GM21529 (cell line): ENCODE measurements at regions not wholly inside any gene's neighbourhood (a gene's known extent, or its start where the extent isn't known, plus 50 kb on each side); places are given as distances from the start of the nearest gene placed in this dataset.

Source experiments
- ATAC-seq: cut with Tn5 transposase; IDR thresholded peaks from one replicate; pipeline ENCODE4 v1.9.1; 2021; ENCODE audit not compliant: unreplicated experiment

- no peak for ATAC-seq
These were observed 375.7 kb downstream of the EIPR1 start for GRCh38 chr2:3001615-3002560.

GRCh38 chr2:3000968-3001367 lies 376.6 kb downstream of the EIPR1 start:
- no peak for ATAC-seq

- no peak for ATAC-seq
These were observed 377.5 kb downstream of the EIPR1 start for GRCh38 chr2:3000125-3000524.

DNA sequence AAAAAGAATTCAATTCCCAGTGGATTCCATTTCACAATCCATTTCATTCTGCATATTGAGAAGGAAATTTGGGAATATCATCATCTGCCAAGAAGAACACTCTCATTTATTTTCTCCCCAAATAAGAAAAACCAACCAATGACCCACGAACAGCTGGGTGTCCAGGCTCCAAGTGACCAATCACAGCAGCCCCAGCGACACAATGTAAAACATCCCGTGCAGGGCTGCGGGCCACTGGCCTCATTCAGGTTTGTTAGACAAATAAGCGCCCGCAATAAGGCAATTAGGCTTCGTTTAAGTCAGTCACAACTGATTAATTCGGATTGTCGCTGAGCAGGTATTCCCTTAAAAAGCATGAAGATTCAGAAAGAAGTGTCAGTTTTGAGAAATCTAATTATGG lies 378.6 kb downstream of the EIPR1 start:
- ATAC-seq = no peak

- no peak for ATAC-seq
These were observed 384.4 kb downstream of the EIPR1 start for GRCh38 chr2:2993172-2993692.

GRCh38 chr2:2992634-2993033 lies 385.0 kb downstream of the EIPR1 start:
- no peak for ATAC-seq

DNA sequence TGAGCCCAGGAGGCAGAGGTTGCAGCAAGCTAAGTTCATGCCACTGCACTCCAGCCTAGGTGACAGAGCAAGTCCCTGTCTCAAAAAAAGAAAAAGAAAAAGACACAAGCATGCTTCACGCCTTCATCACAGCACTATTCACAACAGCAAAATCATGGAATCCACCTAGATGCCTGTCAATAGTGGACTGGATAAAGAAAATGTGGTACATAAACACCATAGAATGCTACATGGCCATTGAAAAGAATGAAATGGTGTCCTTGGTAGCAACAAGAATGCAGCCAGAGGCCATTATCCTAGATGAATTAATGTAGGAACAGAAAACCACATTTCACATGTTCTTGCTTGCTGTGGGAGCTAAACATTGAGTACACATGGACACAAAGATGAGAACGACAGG lies 392.6 kb downstream of the EIPR1 start:
- no peak for ATAC-seq

- ATAC-seq = no peak
These were observed 396.6 kb downstream of the EIPR1 start for GRCh38 chr2:2981000-2981399.

- no peak for ATAC-seq
These were observed 402.6 kb downstream of the EIPR1 start for GRCh38 chr2:2974982-2975381.

GRCh38 chr2:2960441-2961133 lies 417.0 kb downstream of the EIPR1 start:
- no peak for ATAC-seq

DNA sequence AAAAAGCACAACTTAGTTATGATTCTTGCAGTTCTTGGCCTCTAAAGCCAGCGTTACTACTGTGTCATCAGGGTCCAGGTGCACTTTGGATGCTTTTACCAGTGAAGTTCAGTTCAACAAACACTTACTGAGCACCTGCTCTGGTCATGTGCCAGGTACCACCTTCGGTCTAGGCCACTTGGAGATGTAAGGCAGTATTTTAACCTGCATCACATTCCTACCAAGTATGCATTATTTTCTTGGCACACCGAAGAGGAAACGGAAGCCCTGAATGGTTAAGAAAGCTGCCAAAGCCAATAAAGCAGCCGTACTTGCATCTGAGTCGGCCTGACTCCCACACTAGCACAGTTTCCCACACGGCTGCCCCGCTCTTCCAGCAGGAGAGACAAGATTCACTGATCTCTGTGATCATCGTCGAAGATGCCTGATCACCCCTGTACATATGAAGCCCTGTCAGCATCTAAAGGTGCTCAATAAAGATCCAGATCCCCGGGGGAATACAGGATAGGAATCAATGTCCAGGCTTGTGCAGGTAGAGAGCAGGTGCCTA lies 427.1 kb downstream of the EIPR1 start:
- ATAC-seq = no peak

GRCh38 chr2:2947406-2947805 lies 430.2 kb downstream of the EIPR1 start:
- no peak for ATAC-seq

DNA sequence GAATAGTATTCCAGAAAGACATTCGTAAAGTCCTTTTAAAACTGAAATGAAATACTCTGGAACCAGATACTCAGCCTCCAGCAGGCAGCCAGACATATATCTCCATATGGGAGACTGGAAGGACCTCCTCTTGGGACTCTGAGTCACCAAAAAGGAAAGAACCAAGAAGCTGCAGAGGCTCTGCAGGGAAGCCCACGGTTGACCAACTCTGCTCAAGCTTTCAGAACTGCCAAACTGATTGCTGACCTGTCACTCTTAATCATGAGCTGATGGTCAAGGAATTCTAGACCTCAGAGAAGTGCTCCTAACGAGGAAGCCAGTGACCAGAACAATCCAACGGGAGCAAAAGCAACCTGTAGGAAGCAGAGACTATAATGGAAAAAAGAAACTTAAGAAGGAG lies 434.7 kb downstream of the EIPR1 start:
- ATAC-seq = no peak

- ATAC-seq = no peak
These were observed 435.4 kb downstream of the EIPR1 start for GRCh38 chr2:2942225-2942624.

GRCh38 chr2:2941205-2941604 lies 436.4 kb downstream of the EIPR1 start:
- no peak for ATAC-seq

DNA sequence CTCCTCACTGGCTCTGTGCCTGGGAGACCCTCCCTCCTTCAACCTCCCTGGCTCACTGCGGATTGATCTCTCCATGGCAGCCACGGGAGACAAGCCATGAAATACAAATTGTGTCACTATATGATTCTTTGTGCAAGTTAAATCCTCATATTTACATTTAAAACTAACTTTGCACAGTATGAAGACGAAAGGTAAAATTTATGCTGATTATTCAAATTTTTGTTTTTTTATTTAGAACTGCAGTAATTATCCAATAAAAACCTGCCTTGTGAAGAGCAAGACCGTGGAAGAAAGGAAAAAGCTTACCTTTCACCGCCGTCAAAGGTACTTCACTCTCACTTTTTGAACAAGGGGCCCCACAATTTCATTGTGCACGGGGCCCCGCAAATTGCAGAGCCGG lies 436.9 kb downstream of the EIPR1 start:
- no peak for ATAC-seq

DNA sequence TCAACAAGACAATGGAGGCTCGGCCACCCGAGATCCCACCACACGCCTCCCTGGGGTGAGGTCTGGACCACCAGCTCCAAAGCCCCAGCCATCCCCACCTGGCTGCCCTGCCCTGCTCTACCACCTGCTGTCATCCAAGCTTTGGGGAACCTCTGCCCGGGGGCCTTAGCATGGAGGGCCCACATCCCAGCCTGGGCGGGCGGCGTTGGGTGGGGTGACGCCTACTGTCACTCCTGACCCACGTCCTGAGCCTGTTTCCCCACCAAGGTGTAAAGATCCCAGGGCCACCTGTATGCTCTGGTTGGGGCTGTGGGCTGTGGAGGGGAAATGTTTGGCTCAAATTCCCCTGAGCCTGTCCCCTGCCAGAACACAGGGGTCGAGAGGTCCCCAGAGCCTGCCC lies 437.6 kb downstream of the EIPR1 start:
- ATAC-seq = no peak

DNA sequence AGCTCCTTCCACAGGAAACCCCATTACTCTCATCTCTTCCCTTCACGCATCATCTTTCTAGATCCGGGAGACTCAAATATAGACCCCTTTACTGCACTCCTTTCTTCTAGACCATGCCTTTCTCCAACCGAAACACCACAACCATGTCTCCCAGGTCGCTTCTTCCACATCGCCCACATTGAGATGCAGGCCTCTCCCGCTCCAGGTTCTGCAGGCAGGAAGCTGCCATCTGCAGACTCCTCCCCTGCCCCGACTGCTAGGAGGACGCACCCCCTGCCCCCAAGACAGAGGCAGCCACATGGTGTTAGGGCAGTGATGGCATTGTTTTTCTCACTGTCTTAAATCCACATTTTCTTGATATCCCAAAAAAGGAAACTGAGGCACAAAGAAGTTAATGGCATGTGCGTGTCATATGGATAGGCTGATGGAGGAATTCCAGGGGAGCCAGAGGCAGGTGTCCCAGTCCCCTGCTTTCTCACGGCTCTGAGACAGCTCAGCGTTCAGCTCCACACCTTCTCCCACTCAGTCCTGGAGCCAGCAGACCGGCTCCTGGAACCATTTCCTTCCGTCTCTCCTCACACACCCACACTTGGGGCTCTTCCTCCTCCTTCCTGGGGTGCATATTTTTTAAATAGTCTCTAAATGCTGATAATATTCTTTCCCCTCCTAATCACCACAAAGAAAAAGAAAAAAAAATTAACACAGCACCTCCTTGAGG lies 438.4 kb downstream of the EIPR1 start:
- ATAC-seq = no peak

DNA sequence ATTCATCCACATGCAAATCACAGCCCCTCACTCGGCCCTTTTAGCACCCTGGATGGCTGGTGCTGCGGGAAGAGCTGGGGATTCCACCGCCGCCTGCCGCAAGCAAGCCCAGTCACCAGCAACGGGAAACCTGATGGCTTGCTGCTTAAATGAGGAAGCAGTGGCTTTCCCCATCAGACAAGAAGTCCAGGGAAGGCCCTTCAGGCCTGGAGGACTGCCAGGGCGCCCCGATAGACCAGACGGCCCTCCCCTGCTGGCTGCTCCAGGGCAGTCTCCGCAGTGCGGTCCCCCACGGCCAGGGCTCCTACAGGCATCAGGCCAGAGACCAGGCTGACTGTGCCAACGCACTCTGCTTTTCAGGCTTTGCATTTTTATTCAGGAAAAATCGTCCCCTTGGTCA lies 439.1 kb downstream of the EIPR1 start:
- ATAC-seq = no peak

GRCh38 chr2:2935445-2936149 lies 442.0 kb downstream of the EIPR1 start:
- no peak for ATAC-seq

DNA sequence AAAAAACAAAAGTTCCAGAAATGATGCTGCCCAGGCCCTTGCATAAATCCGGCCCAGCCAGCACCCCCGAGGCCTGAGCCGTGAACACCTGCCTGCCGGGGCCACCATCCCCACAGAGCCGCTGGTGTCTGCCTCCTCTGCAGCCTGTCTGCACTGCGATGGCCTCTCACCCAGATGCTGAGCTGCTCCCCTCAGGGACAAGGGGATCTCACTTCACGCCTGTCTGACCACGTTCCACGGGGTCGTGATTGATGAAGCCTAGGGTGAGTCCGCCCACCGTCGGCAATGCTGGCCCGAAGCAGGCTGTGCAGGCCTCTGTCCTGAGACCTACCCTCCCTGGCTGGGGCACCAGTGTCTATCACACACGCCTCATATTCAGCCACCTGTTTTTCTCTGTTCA lies 444.2 kb downstream of the EIPR1 start:
- ATAC-seq = no peak
